ENCODE measurements at regions not wholly inside any gene's neighbourhood (a gene's known extent, or its start where the extent isn't known, plus 50 kb on each side); places are given as distances from the start of the nearest gene placed in this dataset.

DNA sequence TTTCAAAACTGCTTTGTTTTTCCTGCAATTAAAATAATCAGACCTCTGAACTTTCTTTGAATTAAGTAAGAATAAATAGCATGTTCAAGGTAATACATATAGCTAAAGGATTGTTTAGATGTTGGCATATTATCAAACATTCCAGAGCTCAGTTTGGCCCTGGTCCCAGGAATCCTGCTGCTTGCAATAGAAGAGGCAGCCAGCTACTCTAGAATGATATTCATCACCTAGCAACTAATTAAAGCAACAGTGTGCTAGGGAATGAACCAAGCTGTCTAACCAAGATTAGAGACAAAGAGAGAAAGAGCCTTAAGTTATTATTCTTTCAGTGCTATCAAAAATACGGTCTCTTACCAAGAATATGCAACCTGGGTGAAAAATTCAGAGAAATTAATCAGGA is 460.9 kb downstream of the GABRG1 start:
- DNase-seq (ENCODE audit: low read depth) = peak; percentile 96
- H3K4me3 ChIP-seq (ENCODE audit: low read length) = no peak overlapping the region
- TF ChIP-seq, protein P1, sequence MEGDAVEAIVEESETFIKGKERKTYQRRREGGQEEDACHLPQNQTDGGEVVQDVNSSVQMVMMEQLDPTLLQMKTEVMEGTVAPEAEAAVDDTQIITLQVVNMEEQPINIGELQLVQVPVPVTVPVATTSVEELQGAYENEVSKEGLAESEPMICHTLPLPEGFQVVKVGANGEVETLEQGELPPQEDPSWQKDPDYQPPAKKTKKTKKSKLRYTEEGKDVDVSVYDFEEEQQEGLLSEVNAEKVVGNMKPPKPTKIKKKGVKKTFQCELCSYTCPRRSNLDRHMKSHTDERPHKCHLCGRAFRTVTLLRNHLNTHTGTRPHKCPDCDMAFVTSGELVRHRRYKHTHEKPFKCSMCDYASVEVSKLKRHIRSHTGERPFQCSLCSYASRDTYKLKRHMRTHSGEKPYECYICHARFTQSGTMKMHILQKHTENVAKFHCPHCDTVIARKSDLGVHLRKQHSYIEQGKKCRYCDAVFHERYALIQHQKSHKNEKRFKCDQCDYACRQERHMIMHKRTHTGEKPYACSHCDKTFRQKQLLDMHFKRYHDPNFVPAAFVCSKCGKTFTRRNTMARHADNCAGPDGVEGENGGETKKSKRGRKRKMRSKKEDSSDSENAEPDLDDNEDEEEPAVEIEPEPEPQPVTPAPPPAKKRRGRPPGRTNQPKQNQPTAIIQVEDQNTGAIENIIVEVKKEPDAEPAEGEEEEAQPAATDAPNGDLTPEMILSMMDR (conservative IDR thresholded peaks at IDR 0.05; ENCODE audit: low read depth, low read length) = no peak

DNA sequence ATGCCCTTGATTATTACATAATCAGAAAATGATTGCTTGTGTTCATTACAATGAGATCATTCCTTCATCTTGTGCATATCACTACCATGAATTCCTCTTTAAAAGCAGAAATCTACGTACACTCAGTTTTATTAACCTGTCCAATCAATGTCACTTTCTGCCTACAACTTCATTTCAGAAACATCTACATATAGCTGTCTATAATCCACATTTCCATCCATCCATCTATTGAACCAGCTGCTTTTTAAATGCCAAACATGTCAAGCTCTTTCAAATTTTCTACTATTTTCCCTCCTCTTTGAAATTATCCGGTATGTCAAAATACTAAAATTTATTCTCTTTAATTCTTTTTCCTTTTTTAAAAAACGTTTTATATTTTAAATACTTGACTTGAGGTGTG is 462.0 kb downstream of the GABRG1 start:
- DNase-seq (ENCODE audit: low read depth) = no peak
- TF ChIP-seq, protein P1 (conservative IDR thresholded peaks at IDR 0.05; ENCODE audit: low read depth, low read length) = no peak
- H3K4me3 ChIP-seq (ENCODE audit: low read length) = no peak overlapping the region

DNA sequence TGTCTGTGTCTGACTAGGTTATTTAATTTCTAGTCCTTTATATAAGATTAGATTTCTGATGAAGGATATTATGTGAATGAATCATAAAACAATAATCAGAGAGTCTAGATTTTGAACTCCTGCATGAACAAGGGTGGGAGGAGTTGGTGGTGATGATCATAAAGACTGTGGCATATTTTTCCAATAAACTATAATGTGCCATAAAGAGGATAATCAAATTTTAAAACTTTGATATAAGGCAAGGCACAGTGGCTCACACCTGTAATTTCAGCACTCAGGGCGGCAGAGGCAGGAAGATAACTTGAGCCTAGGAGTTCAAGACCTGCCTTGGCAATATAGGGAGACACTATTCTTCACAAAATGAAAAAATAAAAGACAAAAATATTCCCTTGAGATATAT is 473.3 kb downstream of the GABRG1 start:
- DNase-seq (ENCODE audit: low read depth) = no peak
- no peak overlapping the region for H3K4me3 ChIP-seq (ENCODE audit: low read length)
- TF ChIP-seq, protein P1 (conservative IDR thresholded peaks at IDR 0.05; ENCODE audit: low read depth, low read length) = no peak

DNA sequence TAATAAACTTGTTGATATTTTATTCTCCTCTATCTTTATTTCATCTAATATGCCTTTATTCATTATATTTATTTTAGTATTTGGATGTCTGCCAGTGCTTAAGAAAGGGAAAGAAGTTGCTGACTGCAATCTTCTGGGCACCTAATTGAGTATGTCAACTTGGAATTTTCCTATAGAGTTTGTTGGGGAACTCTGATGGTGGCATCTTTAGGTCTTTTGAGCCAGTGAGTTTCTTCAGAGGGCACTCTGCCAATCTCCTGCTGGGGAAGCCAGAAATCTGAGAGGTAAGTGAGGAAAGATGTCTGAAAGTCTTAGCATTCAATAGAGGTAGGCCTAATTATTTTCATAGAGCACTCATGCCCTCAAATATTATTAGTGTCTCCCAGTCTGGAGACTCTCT is 475.0 kb downstream of the GABRG1 start:
- TF ChIP-seq, protein P1 (conservative IDR thresholded peaks at IDR 0.05; ENCODE audit: low read depth, low read length) = no peak
- DNase-seq (ENCODE audit: low read depth) = no peak
- no peak overlapping the region for H3K4me3 ChIP-seq (ENCODE audit: low read length)

DNA sequence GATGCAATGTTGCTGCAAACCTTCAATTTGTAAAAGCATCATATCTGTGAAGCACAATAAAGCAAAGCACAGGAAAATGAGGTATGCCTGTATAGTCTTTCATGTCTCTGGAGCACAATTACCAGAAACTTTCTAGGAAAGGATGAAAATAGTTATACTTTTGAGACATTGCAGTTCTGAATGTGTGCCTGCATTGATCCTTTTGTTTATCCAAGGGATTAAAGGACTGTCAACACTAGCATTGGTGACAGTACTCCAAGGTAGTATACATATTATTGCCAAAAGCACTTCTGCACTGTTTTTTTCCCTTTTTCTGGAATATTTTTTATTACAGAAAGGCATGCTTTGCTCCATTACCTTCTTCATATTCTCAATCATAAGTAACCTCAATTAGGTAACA is 476.0 kb downstream of the GABRG1 start:
- TF ChIP-seq, protein P1 (conservative IDR thresholded peaks at IDR 0.05; ENCODE audit: low read depth, low read length) = no peak
- no peak for DNase-seq (ENCODE audit: low read depth)

DNA sequence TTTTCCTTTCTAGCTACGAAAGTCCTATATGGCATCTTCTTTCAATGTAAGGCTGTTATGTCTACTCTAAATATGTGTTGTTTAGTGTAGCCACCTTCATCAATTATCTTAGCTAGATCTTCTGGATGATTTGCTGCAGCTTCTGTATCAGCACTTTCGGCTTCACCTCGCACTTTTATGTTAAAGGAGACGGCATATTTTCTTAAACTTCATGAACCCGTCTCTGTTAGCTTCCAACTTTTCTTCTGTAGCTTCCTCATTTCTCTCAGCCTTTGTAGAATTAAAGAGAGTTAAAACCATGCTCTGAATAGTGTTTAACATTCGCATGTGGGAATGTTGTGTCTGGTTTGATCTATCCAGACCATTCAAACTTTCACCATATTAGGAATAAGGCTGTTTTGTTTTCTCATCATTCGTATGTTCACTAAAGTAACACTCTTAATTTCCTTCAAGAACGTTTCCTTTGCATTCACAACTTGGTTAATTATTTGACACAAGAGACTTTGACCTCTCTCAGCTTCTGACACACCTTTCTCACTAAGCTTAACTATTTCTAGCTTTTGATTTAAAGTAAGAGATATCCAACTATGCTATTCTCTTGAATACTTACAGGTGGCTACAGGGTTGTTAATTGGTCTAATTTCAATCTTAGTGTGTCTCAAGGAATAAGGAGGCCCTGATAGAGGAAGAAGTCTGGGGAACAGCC is 476.8 kb downstream of the GABRG1 start:
- TF ChIP-seq, protein P1 (conservative IDR thresholded peaks at IDR 0.05; ENCODE audit: low read depth, low read length) = no peak
- H3K4me3 ChIP-seq (ENCODE audit: low read length) = no peak overlapping the region
- DNase-seq (ENCODE audit: low read depth) = no peak

More for the DNA sequence above, 476.0 kb downstream of the GABRG1 start:
- no peak overlapping the region for H3K4me3 ChIP-seq (ENCODE audit: low read length)

DNA sequence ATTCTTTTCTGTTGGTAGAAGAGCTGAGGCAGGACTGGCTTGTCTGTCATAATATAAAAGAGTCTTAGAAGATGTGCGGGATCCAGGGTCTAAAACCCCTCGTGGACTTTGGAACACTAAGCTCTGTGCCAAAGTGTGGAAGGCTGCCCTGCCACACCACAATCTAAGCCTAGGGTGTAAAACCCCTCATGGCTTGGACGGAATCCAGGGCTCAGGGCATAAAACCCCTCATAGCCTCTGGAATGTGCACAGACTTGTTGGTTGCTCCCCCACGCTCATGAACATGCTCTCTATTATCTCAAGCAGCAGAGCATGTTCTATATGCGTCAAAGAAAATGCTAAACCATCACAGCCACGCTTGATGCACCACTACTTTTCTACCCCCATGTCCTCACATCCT is 483.6 kb downstream of the GABRG1 start:
- TF ChIP-seq, protein P1 (conservative IDR thresholded peaks at IDR 0.05; ENCODE audit: low read depth, low read length) = no peak
- DNase-seq (ENCODE audit: low read depth) = no peak

More for the DNA sequence above, 483.6 kb downstream of the GABRG1 start:
- H3K4me3 ChIP-seq (ENCODE audit: low read length) = no peak overlapping the region
